HG02884 (cell line): ENCODE measurements at regions not wholly inside any gene's neighbourhood (a gene's known extent, or its start where the extent isn't known, plus 50 kb on each side); places are given as distances from the start of the nearest gene placed in this dataset.

Experiments
- ATAC-seq: cut with Tn5 transposase; IDR thresholded peaks from one replicate; pipeline ENCODE4 v1.9.1; 2021; ENCODE audit warnings: mild to moderate bottlenecking, moderate library complexity; ENCODE audit not compliant: unreplicated experiment

- no peak for ATAC-seq
Observed at GRCh38 chr4:81891005-81891996, 419.6 kb upstream of the RASGEF1B start.

- no peak for ATAC-seq
Observed at GRCh38 chr4:81884986-81885385, 413.3 kb upstream of the RASGEF1B start.

DNA sequence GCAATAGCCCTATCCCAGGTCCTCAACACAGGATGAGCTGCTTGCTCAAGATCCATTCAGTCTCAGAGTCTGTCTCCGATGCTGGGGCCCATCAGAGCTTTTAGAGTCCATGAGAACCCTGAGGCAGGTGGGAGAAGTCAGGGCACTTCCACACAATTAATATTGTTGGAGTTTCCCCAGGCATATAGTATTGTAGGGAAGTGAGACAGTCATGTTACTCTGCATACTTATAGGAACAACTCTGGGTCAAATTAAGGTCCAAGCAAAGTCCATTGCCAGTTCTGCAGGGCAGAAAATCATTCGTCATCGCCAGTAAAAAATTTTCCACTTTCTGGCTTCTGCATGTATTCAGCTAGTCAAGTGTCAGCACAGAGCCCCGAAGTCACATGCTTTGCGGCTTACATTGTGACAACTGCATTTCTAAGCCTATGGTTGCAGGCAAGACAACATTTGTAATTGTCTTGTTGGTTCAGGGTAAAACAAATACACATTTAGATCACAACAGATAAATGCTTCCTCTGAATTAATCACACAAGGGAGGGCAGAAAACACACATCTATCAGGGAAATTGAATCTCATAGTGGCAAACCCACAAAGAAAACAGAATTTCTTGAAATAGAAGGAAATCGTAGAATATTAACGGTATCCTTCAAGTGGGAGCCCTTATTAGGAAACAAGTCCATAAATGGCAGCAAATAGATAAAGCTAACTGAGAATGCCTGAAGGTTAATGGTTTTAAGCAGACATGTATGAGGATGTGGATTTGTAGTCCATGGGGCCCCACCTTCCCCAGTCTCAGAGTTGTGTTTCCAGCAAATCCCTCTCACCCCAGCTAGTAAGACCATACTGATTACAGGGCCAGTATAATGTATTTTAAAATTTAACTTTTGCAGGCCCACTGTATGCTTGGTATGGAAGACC lies 412.1 kb upstream of the RASGEF1B start:
- ATAC-seq: no peak

DNA sequence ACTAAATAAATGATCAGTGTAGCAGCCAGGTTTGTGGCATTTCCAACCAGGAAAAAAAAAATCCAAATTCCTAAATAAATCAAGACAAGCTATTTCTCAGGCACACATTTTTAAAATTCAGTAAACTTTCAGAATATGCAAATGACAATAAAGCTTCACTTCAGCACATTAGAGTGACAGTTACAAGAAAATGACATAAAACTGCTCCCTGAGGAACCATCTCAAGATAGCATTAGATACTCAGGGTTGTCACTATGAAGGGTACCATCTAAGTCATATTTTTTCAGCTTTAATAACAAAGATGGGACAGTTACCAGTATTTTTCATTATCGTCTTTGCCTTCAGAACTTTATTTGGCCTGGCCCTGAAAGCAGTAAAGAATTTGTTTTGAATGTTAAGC lies 411.3 kb upstream of the RASGEF1B start:
- ATAC-seq: no peak

GRCh38 chr4:81881855-81882621 lies 410.3 kb upstream of the RASGEF1B start:
- ATAC-seq: no peak

GRCh38 chr4:81876106-81876505 lies 404.4 kb upstream of the RASGEF1B start:
- ATAC-seq: no peak

DNA sequence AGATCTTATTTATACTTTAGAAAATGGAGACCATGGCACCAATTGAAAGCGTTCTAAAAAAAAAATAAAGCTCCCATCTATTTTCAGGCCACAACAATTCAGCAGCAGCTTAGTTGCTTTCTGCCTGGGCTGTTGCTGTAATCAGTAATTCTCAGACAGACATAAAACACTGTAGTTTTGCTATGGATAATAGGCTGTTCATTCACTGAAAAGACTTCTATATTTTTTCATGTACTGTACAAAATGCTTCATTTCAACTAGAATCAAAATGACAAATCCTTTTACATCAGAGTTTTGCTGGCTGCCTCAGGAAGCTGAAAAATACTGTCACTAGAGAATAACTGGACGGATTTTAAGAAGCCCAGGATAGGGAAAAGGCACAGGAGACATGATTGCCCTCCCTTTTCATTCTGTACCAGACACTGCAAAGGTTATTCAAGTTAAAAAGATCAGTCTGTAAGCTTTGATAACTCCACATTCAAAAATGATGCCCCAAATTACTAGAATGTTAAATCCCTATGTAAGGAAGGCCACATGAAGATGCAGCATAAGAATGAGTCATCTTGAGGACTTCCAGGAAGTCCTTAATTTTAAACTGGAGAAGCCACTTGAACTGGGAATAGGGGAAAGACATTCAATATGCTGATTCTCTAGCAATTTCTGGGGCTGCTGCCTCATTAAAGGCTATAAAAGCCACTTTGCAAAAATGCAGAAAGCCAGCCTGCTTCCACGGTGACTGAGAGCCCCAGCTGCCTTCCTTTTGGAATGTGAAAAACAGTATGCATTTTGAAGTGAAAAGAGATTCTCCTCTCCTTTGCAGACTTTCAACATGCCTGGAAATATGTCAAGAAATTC lies 403.2 kb upstream of the RASGEF1B start:
- ATAC-seq: no peak

DNA sequence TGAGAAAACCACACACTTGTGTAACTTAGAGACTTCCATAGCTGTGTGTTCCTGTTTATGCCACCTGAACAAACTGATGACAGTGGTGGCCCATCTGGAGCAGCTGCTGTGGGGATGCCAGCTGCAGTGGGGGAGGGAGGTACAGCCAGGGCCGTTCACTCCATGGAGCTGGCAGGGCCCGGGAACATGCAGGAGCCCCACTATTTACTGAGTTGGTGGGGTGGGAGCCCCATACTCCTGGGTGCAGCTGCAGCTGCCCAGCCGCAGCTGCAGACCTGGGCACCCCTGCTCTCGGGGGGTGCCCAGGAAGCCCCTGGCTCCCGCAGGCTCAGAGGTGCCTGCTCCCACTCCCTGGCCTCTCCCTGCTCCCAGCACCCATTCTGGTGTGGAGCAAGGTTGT lies 398.6 kb upstream of the RASGEF1B start:
- no peak for ATAC-seq

DNA sequence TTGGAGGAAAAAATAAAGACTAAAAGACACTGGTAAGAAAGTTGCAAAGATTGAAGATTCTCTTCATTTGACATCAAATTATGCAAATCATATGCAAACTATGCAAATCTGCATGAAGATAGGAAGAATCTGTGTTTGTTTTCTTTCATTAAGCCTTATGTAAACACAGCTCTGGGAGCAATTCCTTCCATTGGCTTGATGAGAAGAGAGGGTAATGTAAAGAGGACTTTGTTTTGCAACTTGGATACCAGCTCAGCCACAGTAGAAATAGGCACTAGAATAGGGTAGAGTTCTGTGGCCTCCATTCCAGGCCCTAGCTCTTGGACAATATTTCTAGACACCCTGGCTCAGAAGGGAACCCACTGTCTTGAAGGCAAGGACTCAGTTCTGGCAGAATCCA lies 388.4 kb upstream of the RASGEF1B start:
- ATAC-seq: no peak

DNA sequence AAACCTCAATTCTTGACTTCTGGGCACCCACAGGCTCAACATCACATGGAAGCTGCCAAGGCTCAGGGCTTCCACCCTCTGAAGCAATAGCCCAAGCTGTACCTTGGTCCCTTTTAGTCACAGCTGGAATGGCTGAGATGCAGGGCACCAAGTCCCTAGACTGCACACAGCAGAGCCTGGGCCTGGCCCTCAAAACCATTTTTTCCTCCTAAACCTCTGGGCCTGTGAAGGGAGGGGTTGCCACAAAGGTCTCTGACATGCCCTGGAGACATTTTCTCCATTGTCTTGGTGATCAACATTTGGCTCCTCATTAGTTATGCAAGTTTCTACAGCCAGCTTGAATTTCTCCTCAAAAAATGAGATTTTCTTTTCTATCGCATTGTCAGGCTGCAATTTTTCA lies 382.7 kb upstream of the RASGEF1B start:
- ATAC-seq: no peak

GRCh38 chr4:81852031-81852715 lies 380.5 kb upstream of the RASGEF1B start:
- ATAC-seq: no peak

DNA sequence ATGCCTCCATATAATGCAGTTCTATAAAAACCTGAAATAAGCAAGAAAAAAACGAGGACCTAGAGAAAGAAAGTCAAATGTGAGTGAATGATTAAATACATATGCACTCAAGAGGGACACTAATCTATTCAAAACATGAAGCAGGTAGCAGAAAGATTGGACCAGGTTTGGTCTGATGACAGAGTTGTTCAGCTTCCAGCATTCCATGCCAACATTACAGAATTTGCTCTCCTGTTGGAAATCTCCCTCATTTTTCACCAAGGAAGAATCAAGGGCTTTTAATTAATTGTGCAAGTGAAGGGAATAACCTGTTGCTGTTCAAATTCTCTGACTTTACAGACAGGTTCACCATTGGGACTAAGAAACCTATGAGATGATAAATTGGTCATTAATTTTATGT lies 379.0 kb upstream of the RASGEF1B start:
- ATAC-seq: no peak

DNA sequence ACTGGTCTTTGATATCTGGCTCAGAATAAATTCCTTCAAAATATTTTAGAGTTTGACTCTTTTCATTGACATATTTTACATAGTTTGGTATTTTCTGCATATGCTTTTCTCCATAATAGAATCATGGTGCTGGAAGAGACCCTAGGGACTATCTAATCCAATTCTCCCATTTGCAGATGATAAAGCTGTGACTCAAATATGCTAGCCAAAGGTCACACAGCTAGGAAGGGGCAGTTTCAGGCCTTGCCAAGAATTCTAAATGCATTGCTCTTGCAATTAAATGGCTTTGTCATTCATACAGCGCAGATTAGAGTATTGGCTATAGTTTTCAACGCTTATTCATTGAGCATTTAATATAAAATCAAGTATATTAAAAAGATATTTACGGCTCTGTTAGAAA lies 374.1 kb upstream of the RASGEF1B start:
- ATAC-seq: no peak

DNA sequence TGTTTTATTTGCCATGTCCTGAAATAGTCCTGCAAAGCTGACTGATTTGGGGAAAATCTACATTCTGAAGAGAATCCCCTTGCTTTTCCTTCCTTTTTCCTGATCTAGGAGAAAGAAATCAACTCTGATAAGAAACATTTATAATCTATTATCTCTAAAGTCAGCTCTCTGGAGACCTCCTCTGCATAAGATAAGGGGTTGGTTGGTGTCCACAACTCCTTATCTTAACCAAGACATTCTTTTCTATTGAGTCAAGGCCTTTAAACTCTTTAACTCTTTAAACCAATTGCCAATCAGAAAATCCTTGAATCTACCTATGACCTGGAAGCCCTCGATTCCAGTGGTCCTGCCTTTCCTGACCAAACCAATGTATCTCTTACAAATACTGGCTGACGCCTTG lies 373.6 kb upstream of the RASGEF1B start:
- no peak for ATAC-seq

GRCh38 chr4:81844717-81845116 lies 373.0 kb upstream of the RASGEF1B start:
- peak; percentile 82 for ATAC-seq

- ATAC-seq: no peak
Observed at GRCh38 chr4:81839347-81840042, 367.8 kb upstream of the RASGEF1B start.

GRCh38 chr4:81838586-81838985 lies 366.9 kb upstream of the RASGEF1B start:
- no peak for ATAC-seq

- no peak for ATAC-seq
Observed at GRCh38 chr4:81836716-81837115, 365.0 kb upstream of the RASGEF1B start.

DNA sequence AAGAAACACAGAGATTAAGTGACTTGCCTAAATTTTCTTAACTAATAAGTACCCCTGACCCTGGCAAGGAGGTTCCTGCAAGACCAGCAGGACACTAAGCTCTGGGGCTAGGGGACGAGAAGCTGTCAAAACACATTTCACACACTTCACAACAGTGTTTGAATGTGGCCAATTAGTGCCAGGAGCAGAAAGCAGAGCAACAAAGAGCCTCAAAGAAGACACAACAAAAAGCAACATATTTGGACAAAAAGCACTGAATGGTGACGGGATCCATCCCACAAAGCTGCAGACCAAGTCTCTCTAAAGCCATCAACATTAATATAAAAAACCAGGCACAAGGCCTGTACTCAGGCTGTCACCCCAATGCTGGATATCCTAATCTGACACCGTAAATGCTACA lies 361.9 kb upstream of the RASGEF1B start:
- no peak for ATAC-seq
